MM.1S (cell line): ENCODE measurements at regions not wholly inside any gene's neighbourhood (a gene's known extent, or its start where the extent isn't known, plus 50 kb on each side); places are given as distances from the start of the nearest gene placed in this dataset.

Experiments
- CTCF ChIP-seq: fragments of 300-600 bp; sonication (generic); IDR thresholded peaks from 2 replicates; pipeline ENCODE4 v1.5.1; 2016; ENCODE audit warnings: antibody characterized with exemption, low read length, mixed read lengths
- EZH2 ChIP-seq: fragments of 300-600 bp; sonication (generic); optimal IDR thresholded peaks from 2 replicates; pipeline ENCODE3; 2017; ENCODE audit warnings: low read depth, mild to moderate bottlenecking, antibody characterized with exemption, low read length, mixed read lengths

- TF ChIP-seq CTCF (no peak), EZH2 (no peak)
Measured at GRCh38 chr6:80792151-80792550, 685.7 kb downstream of the BCKDHB start.
